Natural killer cell (primary cell): ENCODE measurements at regions not wholly inside any gene's neighbourhood (a gene's known extent, or its start where the extent isn't known, plus 50 kb on each side); places are given as distances from the start of the nearest gene placed in this dataset.
A peak's percentile ranks its signal among the peaks of the same experiment; 100 is the strongest.

ENCODE experiments used
- ATAC-seq, 3 donors: fragments of 150-1000 bp in 2 of 3; fragments of 200-7000 bp in 1 of 3; cut with Tn5 transposase; 1 replicate in 1 of 3; 2 replicates in 2 of 3; pipeline ENCODE4 v1.10.0; 2021; ENCODE audit warnings: mild to moderate bottlenecking in 2 of 3, moderate library complexity in 2 of 3
- DNase-seq, 2 donors: peaks; one replicate each; pipeline versions ENCODE4 v3.0.0 to v3.0.0-alpha.2; 2013 to 2021; ENCODE audit warnings: mixed read lengths in 1 of 2
- H3K27ac ChIP-seq: one replicate; pipeline ENCODE4 v1.5.1; 2013; ENCODE audit warnings: mild to moderate bottlenecking, low read length
- H3K27me3 ChIP-seq: one replicate; pipeline ENCODE4 v1.6.1; 2013; ENCODE audit warnings: low read length; ENCODE audit not compliant: control insufficient read depth, insufficient read depth
- H3K36me3 ChIP-seq: one replicate; pipeline ENCODE4 v1.6.1; 2013; ENCODE audit warnings: low read length; ENCODE audit not compliant: control insufficient read depth, insufficient read depth
- H3K4me1 ChIP-seq: one replicate; pipeline ENCODE4 v1.6.1; 2013; ENCODE audit warnings: low read length; ENCODE audit not compliant: control insufficient read depth, insufficient read depth
- H3K4me3 ChIP-seq: one replicate; pipeline ENCODE4 v1.5.1; 2013; ENCODE audit warnings: low read length
- H3K9me3 ChIP-seq: one replicate; pipeline ENCODE4 v1.6.1; 2013; ENCODE audit warnings: low read length; ENCODE audit not compliant: control insufficient read depth, insufficient read depth
- H3K27ac Mint-ChIP-seq, 2 donors: one replicate each; pipeline ENCODE4 v1.8.0; 2022; ENCODE audit warnings: mild to moderate bottlenecking in 2 of 2, mixed read lengths in 2 of 2, moderate library complexity in 1 of 2
- H3K27me3 Mint-ChIP-seq, 2 donors: one replicate each; pipeline ENCODE4 v1.8.0; 2022; ENCODE audit warnings: low read depth in 2 of 2, mixed read lengths in 2 of 2
- H3K36me3 Mint-ChIP-seq: one replicate; pipeline ENCODE4 v1.8.0; 2022; ENCODE audit warnings: mixed read lengths
- H3K4me1 Mint-ChIP-seq, 2 donors: one replicate each; pipeline ENCODE4 v1.8.0; 2022; ENCODE audit warnings: mixed read lengths in 2 of 2
- H3K4me3 Mint-ChIP-seq: one replicate; pipeline ENCODE4 v1.8.0; 2022; ENCODE audit warnings: mild to moderate bottlenecking, moderate library complexity, mixed read lengths
- H3K9me3 Mint-ChIP-seq, 2 donors: one replicate each; pipeline ENCODE4 v1.8.0; 2022; ENCODE audit warnings: mixed read lengths in 2 of 2
- CTCF ChIP-seq: fragments of 200-600 bp; IDR thresholded peaks from one replicate; pipeline ENCODE4 v1.8.0; 2022; ENCODE audit warnings: antibody characterized with exemption
- WGBS: methylation state at CpG from one replicate; pipeline ENCODE4 v1.1.7; 2013; ENCODE audit warnings: missing lambda C conversion rate; ENCODE audit not compliant: insufficient coverage; 5-methylcytosine and 5-hydroxymethylcytosine counted together
- intact Hi-C: fragments of 100-400 bp; cut with micrococcal nuclease; formaldehyde crosslinking; loops from one replicate; pipeline ENCODE4 v1.14.2; 2022

DNA sequence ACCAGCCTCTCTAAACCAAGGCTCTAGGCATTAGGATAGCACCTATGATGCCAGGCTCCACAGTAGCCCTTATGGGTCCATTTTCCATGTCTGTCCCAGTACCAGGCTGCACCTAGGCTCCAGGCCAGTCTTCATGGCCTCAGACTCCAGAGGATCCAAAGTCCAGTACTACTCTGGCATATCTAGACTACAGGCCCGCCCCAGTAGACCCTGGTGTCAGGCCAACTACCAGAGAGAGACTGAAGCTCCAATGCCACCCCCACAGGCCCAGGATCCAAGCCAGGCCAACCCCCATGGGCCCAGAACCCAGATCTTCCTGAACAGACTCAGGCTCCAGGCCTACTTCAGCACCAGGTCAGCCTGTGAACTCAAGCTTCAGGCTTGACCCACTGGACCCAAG is 287.0 kb downstream of the KCNC2 start:
- no peaks in the 10 kb centered on the region for H3K27me3 ChIP-seq
- Mint-ChIP-seq H3K27me3 (no peaks in the 10 kb centered on the region), H3K9me3 (peaks cover 12 to 14% of the 10 kb centered on the region in 2 donors), H3K4me1 (no peaks in the 10 kb centered on the region), H3K27ac (no peak overlapping the region), H3K4me3 (no peak overlapping the region), H3K36me3 (no peaks in the 10 kb centered on the region)
- H3K9me3 ChIP-seq = peaks cover 8% of the 10 kb centered on the region
- H3K4me1 ChIP-seq = no peaks in the 10 kb centered on the region
- 79% methylated on average over 1 of the region's 1 CpG for WGBS
- no peak for TF ChIP-seq CTCF
- no peaks in the 10 kb centered on the region for H3K36me3 ChIP-seq
- no peak overlapping the region for H3K4me3 ChIP-seq
- intact Hi-C loops = no loop called here
- ATAC-seq (no peak), DNase-seq (no peak)
- no peak overlapping the region for H3K27ac ChIP-seq

DNA sequence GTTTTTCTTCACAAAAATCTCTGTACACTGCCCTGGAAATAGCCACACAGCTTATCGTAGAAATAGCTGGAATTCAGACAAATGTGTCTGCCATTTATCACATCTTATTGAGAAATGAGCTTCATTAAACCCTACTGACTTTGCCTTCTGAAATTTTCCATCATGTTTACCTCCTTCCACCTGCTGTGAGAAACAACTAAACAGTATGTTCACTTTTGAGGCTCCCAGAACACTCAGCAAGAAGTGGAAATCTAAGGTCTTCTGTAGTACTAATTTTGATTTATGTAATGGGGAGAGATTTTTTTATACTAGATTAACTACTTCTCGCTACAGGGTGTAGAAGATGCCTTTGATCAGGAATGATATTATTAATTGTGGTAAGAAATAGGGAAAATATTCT is 268.0 kb downstream of the KCNC2 start:
- DNase-seq (no peak), ATAC-seq (no peak)
- Mint-ChIP-seq H3K36me3 (no peaks in the 10 kb centered on the region), H3K27ac (no peak overlapping the region), H3K27me3 (no peaks in the 10 kb centered on the region), H3K4me3 (no peak overlapping the region), H3K9me3 (peaks cover 0 to 3% of the 10 kb centered on the region in 2 donors), H3K4me1 (peaks cover 5 to 6% of the 10 kb centered on the region in 2 donors)
- Histone ChIP-seq H3K9me3 (no peaks in the 10 kb centered on the region), H3K36me3 (no peaks in the 10 kb centered on the region), H3K4me3 (no peak overlapping the region), H3K4me1 (no peaks in the 10 kb centered on the region), H3K27me3 (no peaks in the 10 kb centered on the region), H3K27ac (no peak overlapping the region)
- 100% methylated on average over 1 of the region's 2 CpGs for WGBS
- no peak for TF ChIP-seq CTCF
- intact Hi-C loops = no loop called here

GRCh38 chr12:74945771-74946198 is 263.9 kb downstream of the KCNC2 start:
- DNase-seq = peak in 1 of 2 donors; percentile 22
- no peak overlapping the region for H3K27ac Mint-ChIP-seq
- no peak for ATAC-seq

More at GRCh38 chr12:74945771-74946198, 263.9 kb downstream of the KCNC2 start:
- Mint-ChIP-seq H3K36me3 (no peaks in the 10 kb centered on the region), H3K4me3 (no peak overlapping the region), H3K9me3 (peaks cover 2 to 5% of the 10 kb centered on the region in 2 donors), H3K27me3 (no peaks in the 10 kb centered on the region), H3K4me1 (peaks cover 5 to 6% of the 10 kb centered on the region in 2 donors)
- TF ChIP-seq CTCF = no peak
- 71% methylated on average over 2 of the region's 2 CpGs for WGBS
- H3K9me3 ChIP-seq = no peaks in the 10 kb centered on the region
- H3K4me3 ChIP-seq = no peak overlapping the region
- H3K36me3 ChIP-seq = no peaks in the 10 kb centered on the region
- no peak overlapping the region for H3K27ac ChIP-seq
- intact Hi-C loops = no loop called here
- H3K27me3 ChIP-seq = no peaks in the 10 kb centered on the region
- no peaks in the 10 kb centered on the region for H3K4me1 ChIP-seq
